HepG2 (cell line): ENCODE measurements at regions not wholly inside any gene's neighbourhood (a gene's known extent, or its start where the extent isn't known, plus 50 kb on each side); places are given as distances from the start of the nearest gene placed in this dataset.

Source experiments
- ATAC-seq: fragments of 200-7000 bp; cut with Tn5 transposase; 3 replicates; pipeline ENCODE4 v1.9.1; 2020; ENCODE audit warnings: mild to moderate bottlenecking, moderate library complexity
- BruUV-seq: library from RNA; stranded (reverse); fragments of 400-500 nt; replicated peaks from 2 replicates; lab custom pipeline; 2021; lab: Mats Ljungman, UMichigan
- CTCF ChIA-PET: fragments of 300-600 bp; formaldehyde crosslinking; extraction: SDS; loops from one replicate; lab custom pipeline; 2021; ENCODE audit warnings: low total read pairs, inconsistent platforms, low intra/inter-chr PET ratio; lab: Yijun Ruan, JAX
- POLR2A ChIA-PET: fragments of 350-600 bp; sonication (Branson Sonifier 250); formaldehyde crosslinking; loops from one replicate; lab custom pipeline; 2020; ENCODE audit warnings: antibody characterized with exemption, inconsistent platforms; lab: Yijun Ruan, JAX
- DNase-seq: peaks from one replicate; pipeline ENCODE4 v3.0.0-alpha.2; 2015; ENCODE audit warnings: low spot score
- FAIRE-seq: peaks from 3 replicates; lab custom pipeline; 2011; peaks lifted over from hg19 to GRCh38; lab: Jason Lieb, UNC
- H2AFZ ChIP-seq: one replicate; pipeline ENCODE4 v1.6.1; 2011; ENCODE audit warnings: low read length, inconsistent platforms
- H3K27ac ChIP-seq: fragments of 300-600 bp; 3 replicates; pipeline ENCODE4 v1.8.0; 2011; ENCODE audit warnings: mixed run types, mild to moderate bottlenecking, mixed read lengths, low read length, inconsistent platforms; ENCODE audit not compliant: insufficient read depth; ENCODE audit errors: extremely low read length
- H3K27me3 ChIP-seq, 2 experiments: fragments of 200-600 bp in 1 of 2; 2 replicates in 1 of 2; 3 replicates in 1 of 2; pipeline versions ENCODE4 v1.6.0 to v1.8.0; 2011; ENCODE audit warnings: low read length in 2 of 2, mild to moderate bottlenecking in 2 of 2, moderate library complexity in 2 of 2, inconsistent platforms in 1 of 2; ENCODE audit not compliant: insufficient read depth in 2 of 2, control insufficient read depth in 1 of 2
- H3K36me3 ChIP-seq, 2 experiments: fragments of 200-600 bp in 1 of 2; replicated peaks in 1 of 2; 2 replicates in 1 of 2; 3 replicates in 1 of 2; pipeline versions ENCODE4 v1.5.1 to v1.8.0; 2011; ENCODE audit warnings: low read length in 2 of 2, inconsistent platforms in 1 of 2; ENCODE audit not compliant: insufficient read depth in 2 of 2, control insufficient read depth in 1 of 2
- H3K4me1 ChIP-seq: 2 replicates; pipeline ENCODE4 v1.5.1; 2012; ENCODE audit warnings: low read length, inconsistent platforms; ENCODE audit not compliant: insufficient read depth
- H3K4me2 ChIP-seq: 2 replicates; pipeline ENCODE4 v1.6.0; 2011; ENCODE audit warnings: low read depth, low read length, inconsistent platforms
- H3K4me3 ChIP-seq, 3 experiments: fragments of 200-600 bp in 1 of 3; sonication (generic), shearing (Covaris generic) in 1 of 3; replicated peaks in 1 of 3; 2 replicates each; pipeline ENCODE4 v1.5.1; 2011 to 2016; ENCODE audit warnings: low read length in 3 of 3, inconsistent platforms in 2 of 3, low read depth in 2 of 3, mild to moderate bottlenecking in 2 of 3, control low read depth in 1 of 3, mixed read lengths in 1 of 3; ENCODE audit not compliant: insufficient read depth in 1 of 3
- H3K79me2 ChIP-seq: one replicate; pipeline ENCODE4 v1.6.1; 2011; ENCODE audit warnings: low read length, inconsistent platforms; ENCODE audit not compliant: insufficient read depth
- H3K9ac ChIP-seq: 2 replicates; pipeline ENCODE4 v1.6.0; 2011; ENCODE audit warnings: mild to moderate bottlenecking, low read depth, low read length, inconsistent platforms; ENCODE audit not compliant: insufficient read depth
- H3K9me3 ChIP-seq: 2 replicates; pipeline ENCODE4 v1.5.1; 2012; ENCODE audit warnings: mild to moderate bottlenecking, low read length
- H4K20me1 ChIP-seq: 2 replicates; pipeline ENCODE4 v1.6.0; 2011; ENCODE audit warnings: inconsistent platforms, mild to moderate bottlenecking, low read length, moderate library complexity; ENCODE audit not compliant: insufficient read depth
- HES4 ChIP-seq: sonication (generic); formaldehyde crosslinking; IDR thresholded peaks from 2 replicates; pipeline ENCODE4 v1.9.0; 2021; ENCODE audit warnings: mild to moderate bottlenecking, missing genetic modification reagents, borderline replicate concordance
- HMG20A ChIP-seq: IDR thresholded peaks from 2 replicates; pipeline ENCODE4 v1.6.1; 2016; ENCODE audit warnings: borderline replicate concordance
- POLR2G ChIP-seq: fragments of 200-400 bp; formaldehyde crosslinking; IDR thresholded peaks from 2 replicates; pipeline ENCODE4 v1.6.1; 2018; ENCODE audit warnings: mild to moderate bottlenecking, low read depth, low read length, moderate library complexity
- SNAPC5 ChIP-seq: sonication (generic); formaldehyde crosslinking; IDR thresholded peaks from 2 replicates; pipeline ENCODE4 v1.8.1; 2023; ENCODE audit warnings: mild to moderate bottlenecking, missing genetic modification reagents, borderline replicate concordance
- SPEN ChIP-seq: sonication (generic); formaldehyde crosslinking; IDR thresholded peaks from 2 replicates; pipeline ENCODE4 v1.5.1; 2020; ENCODE audit warnings: low read depth, mild to moderate bottlenecking, missing genetic modification reagents
- TCF12 ChIP-seq, 2 experiments: fragments of 450-650 bp in 1 of 2; sonication (generic) in 1 of 2; formaldehyde crosslinking in 1 of 2; IDR thresholded peaks; 2 replicates each; pipeline versions ENCODE4 v1.6.1 to v1.8.0; 2017 to 2022; ENCODE audit warnings: antibody characterized with exemption in 1 of 2, mild to moderate bottlenecking in 1 of 2, missing genetic modification reagents in 1 of 2, moderate library complexity in 1 of 2
- TIGD3 ChIP-seq: sonication (generic); formaldehyde crosslinking; IDR thresholded peaks from 2 replicates; pipeline ENCODE4 v1.5.1; 2020; ENCODE audit warnings: mild to moderate bottlenecking, missing genetic modification reagents, borderline replicate concordance
- ZBTB3 ChIP-seq: sonication (generic); formaldehyde crosslinking; IDR thresholded peaks from 2 replicates; pipeline ENCODE4 v1.4.0; 2020; ENCODE audit warnings: low read depth, mild to moderate bottlenecking, moderate library complexity, missing genetic modification reagents, borderline replicate concordance
- WGBS: methylation state at CpG from one replicate; pipeline ENCODE4 v1.1.6; 2017; ENCODE audit warnings: low lambda C conversion rate; 5-methylcytosine and 5-hydroxymethylcytosine counted together
- in situ Hi-C: cut with HindIII; loops from 2 replicates; pipeline ENCODE4 v1.10.0; 2017; ENCODE audit warnings: low pct_unique_long_range_greater_than_20kb; ENCODE audit not compliant: extremely low pct_ligation_motif_present
- intact Hi-C: fragments of 100-400 bp; cut with micrococcal nuclease; formaldehyde crosslinking; loops from one replicate; pipeline ENCODE4 v1.10.0; 2022; ENCODE audit not compliant: unreplicated experiment
- TF ChIP-seq, protein P1 (sequence below): sonication (generic); formaldehyde crosslinking; IDR thresholded peaks from 2 replicates; pipeline ENCODE4 v1.9.0; 2021; ENCODE audit warnings: missing genetic modification reagents, borderline replicate concordance

GRCh38 chr3:76698136-76698706 is 341.7 kb upstream of the ROBO2 start:
- Histone ChIP-seq H3K79me2 (no peaks in the 10 kb centered on the region), H3K27me3 (no peaks in the 10 kb centered on the region), H3K27ac (no peak overlapping the region), H3K36me3 (no peaks in the 10 kb centered on the region), H3K9me3 (no peaks in the 10 kb centered on the region), H3K4me2 (peak overlapping the region; percentile 45), H2AFZ (no peak overlapping the region), H3K4me3 (no peak overlapping the region), H3K9ac (no peak overlapping the region), H3K4me1 (peaks cover 8% of the 10 kb centered on the region), H4K20me1 (no peaks in the 10 kb centered on the region)
- no peak for TF ChIP-seq HES4 (CRISPR knock-in tag)
- TF ChIP-seq ZBTB3 (CRISPR knock-in tag): no peak
- no peak for TF ChIP-seq SNAPC5 (CRISPR knock-in tag)
- no peak for TF ChIP-seq HMG20A (CRISPR knock-in tag)
- TF ChIP-seq POLR2G: no peak
- TF ChIP-seq, protein P1, sequence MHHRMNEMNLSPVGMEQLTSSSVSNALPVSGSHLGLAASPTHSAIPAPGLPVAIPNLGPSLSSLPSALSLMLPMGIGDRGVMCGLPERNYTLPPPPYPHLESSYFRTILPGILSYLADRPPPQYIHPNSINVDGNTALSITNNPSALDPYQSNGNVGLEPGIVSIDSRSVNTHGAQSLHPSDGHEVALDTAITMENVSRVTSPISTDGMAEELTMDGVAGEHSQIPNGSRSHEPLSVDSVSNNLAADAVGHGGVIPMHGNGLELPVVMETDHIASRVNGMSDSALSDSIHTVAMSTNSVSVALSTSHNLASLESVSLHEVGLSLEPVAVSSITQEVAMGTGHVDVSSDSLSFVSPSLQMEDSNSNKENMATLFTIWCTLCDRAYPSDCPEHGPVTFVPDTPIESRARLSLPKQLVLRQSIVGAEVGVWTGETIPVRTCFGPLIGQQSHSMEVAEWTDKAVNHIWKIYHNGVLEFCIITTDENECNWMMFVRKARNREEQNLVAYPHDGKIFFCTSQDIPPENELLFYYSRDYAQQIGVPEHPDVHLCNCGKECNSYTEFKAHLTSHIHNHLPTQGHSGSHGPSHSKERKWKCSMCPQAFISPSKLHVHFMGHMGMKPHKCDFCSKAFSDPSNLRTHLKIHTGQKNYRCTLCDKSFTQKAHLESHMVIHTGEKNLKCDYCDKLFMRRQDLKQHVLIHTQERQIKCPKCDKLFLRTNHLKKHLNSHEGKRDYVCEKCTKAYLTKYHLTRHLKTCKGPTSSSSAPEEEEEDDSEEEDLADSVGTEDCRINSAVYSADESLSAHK (CRISPR knock-in tag): no peak
- no peak for TF ChIP-seq TCF12 (IDR thresholded peaks at IDR 0.05)
- TF ChIP-seq TCF12 (CRISPR knock-in tag; IDR thresholded peaks at IDR 0.05): no peak
- TF ChIP-seq SPEN (CRISPR knock-in tag): no peak
- no peak for TF ChIP-seq TIGD3 (CRISPR knock-in tag)
- in situ Hi-C loops (no loop called here), intact Hi-C loops (no loop called here)
- FAIRE-seq: no peak
- WGBS: 7% methylated on average over 7 of the region's 7 CpGs
- peak; percentile 48; the same call in 2 of the 3 replicates for ATAC-seq
- no TSS peak for BruUV-seq
- DNase-seq: no peak
- ChIA-PET CTCF (no interaction called here), POLR2A (no interaction called here)
